CD14-positive monocyte (primary cell): ENCODE measurements at regions not wholly inside any gene's neighbourhood (a gene's known extent, or its start where the extent isn't known, plus 50 kb on each side); places are given as distances from the start of the nearest gene placed in this dataset.
A peak's percentile ranks its signal among the peaks of the same experiment; 100 is the strongest.

ENCODE experiments used
- DNase-seq, 3 donors: peaks; one replicate each; pipeline ENCODE4 v3.0.0-alpha.2; 2011 to 2022
- H2AFZ ChIP-seq: 2 replicates; pipeline ENCODE4 v1.6.0; 2012; ENCODE audit warnings: mild to moderate bottlenecking, low read depth, low read length, inconsistent platforms; ENCODE audit not compliant: insufficient read depth, poor library complexity, severe bottlenecking
- H3K27ac ChIP-seq, 2 donors: 1 replicate in 1 of 2; 2 replicates in 1 of 2; pipeline ENCODE4 v1.5.1; 2012 to 2013; ENCODE audit warnings: low read length in 2 of 2, control low read depth in 1 of 2, inconsistent platforms in 1 of 2, low read depth in 1 of 2, mild to moderate bottlenecking in 1 of 2
- H3K27me3 ChIP-seq, 2 donors: one replicate each; pipeline versions ENCODE4 v1.6.0 to v1.6.1; 2011 to 2013; ENCODE audit warnings: low read length in 2 of 2; ENCODE audit not compliant: control insufficient read depth in 2 of 2, insufficient read depth in 2 of 2
- H3K36me3 ChIP-seq, 2 donors: replicated peaks in 1 of 2; 1 replicate in 1 of 2; 2 replicates in 1 of 2; pipeline versions ENCODE4 v1.5.1 to v1.6.1; 2012 to 2013; ENCODE audit warnings: low read length in 2 of 2, control low read depth in 1 of 2, inconsistent platforms in 1 of 2, mild to moderate bottlenecking in 1 of 2; ENCODE audit not compliant: insufficient read depth in 2 of 2, control insufficient read depth in 1 of 2
- H3K4me1 ChIP-seq, 2 donors: 1 replicate in 1 of 2; 2 replicates in 1 of 2; pipeline versions ENCODE4 v1.5.1 to v1.6.1; 2012 to 2013; ENCODE audit warnings: low read length in 2 of 2, control low read depth in 1 of 2, inconsistent platforms in 1 of 2, mild to moderate bottlenecking in 1 of 2, moderate library complexity in 1 of 2; ENCODE audit not compliant: insufficient read depth in 2 of 2, control insufficient read depth in 1 of 2
- H3K4me2 ChIP-seq: replicated peaks from 2 replicates; pipeline ENCODE3; 2012; ENCODE audit warnings: low read length, moderate library complexity, mild to moderate bottlenecking; ENCODE audit not compliant: poor library complexity, severe bottlenecking; ENCODE audit errors: extremely low read depth
- H3K4me3 ChIP-seq, 3 experiments: fragments of 200-600 bp in 1 of 3; sonication (generic) in 1 of 3; replicated peaks in 1 of 3; 1 replicate in 2 of 3; 2 replicates in 1 of 3; pipeline ENCODE4 v1.5.1; 2011 to 2013; ENCODE audit warnings: low read length in 3 of 3, mild to moderate bottlenecking in 3 of 3, control low read depth in 2 of 3, low read depth in 2 of 3, inconsistent platforms in 1 of 3, moderate library complexity in 1 of 3
- H3K79me2 ChIP-seq: 2 replicates; pipeline ENCODE4 v1.6.0; 2012; ENCODE audit warnings: mild to moderate bottlenecking, control low read depth, inconsistent platforms, low read length, moderate library complexity; ENCODE audit not compliant: insufficient read depth
- H3K9ac ChIP-seq: 2 replicates; pipeline ENCODE4 v1.6.0; 2017; ENCODE audit warnings: low read length, mild to moderate bottlenecking; ENCODE audit not compliant: insufficient read depth, poor library complexity, severe bottlenecking
- H3K9me3 ChIP-seq, 2 donors: replicated peaks in 1 of 2; 1 replicate in 1 of 2; 2 replicates in 1 of 2; pipeline versions ENCODE4 v1.5.1 to v1.6.1; 2012 to 2013; ENCODE audit warnings: low read length in 2 of 2, control low read depth in 1 of 2; ENCODE audit not compliant: control insufficient read depth in 1 of 2, insufficient read depth in 1 of 2
- H4K20me1 ChIP-seq: 2 replicates; pipeline ENCODE4 v1.6.0; 2012; ENCODE audit warnings: mild to moderate bottlenecking, low read length, control low read depth, moderate library complexity; ENCODE audit not compliant: insufficient read depth
- H3K27ac Mint-ChIP-seq, 7 donors: one replicate each; pipeline ENCODE4 v1.8.0; 2020; ENCODE audit warnings: mild to moderate bottlenecking in 7 of 7, mixed read lengths in 7 of 7, moderate library complexity in 6 of 7, inconsistent platforms in 2 of 7
- H3K27me3 Mint-ChIP-seq, 3 donors: one replicate each; pipeline ENCODE4 v1.8.0; 2021 to 2022; ENCODE audit warnings: low read depth in 3 of 3, mild to moderate bottlenecking in 3 of 3, mixed read lengths in 3 of 3, moderate library complexity in 3 of 3, inconsistent platforms in 1 of 3
- H3K36me3 Mint-ChIP-seq, 2 donors: one replicate each; pipeline ENCODE4 v1.8.0; 2020; ENCODE audit warnings: mixed read lengths in 2 of 2, inconsistent platforms in 1 of 2, mild to moderate bottlenecking in 1 of 2
- H3K4me1 Mint-ChIP-seq: one replicate; pipeline ENCODE4 v1.8.0; 2020; ENCODE audit warnings: mild to moderate bottlenecking, mixed read lengths
- H3K4me3 Mint-ChIP-seq, 2 donors: one replicate each; pipeline ENCODE4 v1.8.0; 2020; ENCODE audit warnings: mild to moderate bottlenecking in 2 of 2, mixed read lengths in 2 of 2, moderate library complexity in 1 of 2
- H3K9me3 Mint-ChIP-seq, 7 donors: one replicate each; pipeline ENCODE4 v1.8.0; 2020 to 2022; ENCODE audit warnings: mixed read lengths in 7 of 7, mild to moderate bottlenecking in 6 of 7, moderate library complexity in 6 of 7, inconsistent platforms in 2 of 7
- CTCF ChIP-seq: fragments of 200-600 bp; IDR thresholded peaks from one replicate; pipeline ENCODE4 v1.8.0; 2022; ENCODE audit warnings: antibody characterized with exemption, mild to moderate bottlenecking
- WGBS: methylation state at CpG from one replicate; pipeline ENCODE4 v1.1.5; 2013; ENCODE audit warnings: missing lambda C conversion rate; ENCODE audit not compliant: insufficient coverage; 5-methylcytosine and 5-hydroxymethylcytosine counted together
- intact Hi-C, 2 donors: fragments of 100-400 bp; cut with micrococcal nuclease; formaldehyde crosslinking; loops; one replicate each; pipeline versions ENCODE4 v1.15.0 to v1.15.1; 2023

- Histone ChIP-seq H3K36me3 (no peaks in the 10 kb centered on the region), H3K27me3 (no peaks in the 10 kb centered on the region), H4K20me1 (no peaks in the 10 kb centered on the region), H2AFZ (no peak overlapping the region), H3K79me2 (no peaks in the 10 kb centered on the region), H3K9me3 (peaks cover 0 to 3% of the 10 kb centered on the region in 2 donors), H3K9ac (no peak overlapping the region), H3K4me2 (no peak overlapping the region), H3K27ac (no peak overlapping the region), H3K4me1 (no peaks in the 10 kb centered on the region), H3K4me3 (no peak overlapping the region)
- Mint-ChIP-seq H3K9me3 (peaks cover 0 to 11% (median 2%) of the 10 kb centered on the region in 7 donors), H3K27me3 (peaks cover 1 to 5% (median 2%) of the 10 kb centered on the region in 3 donors), H3K27ac (no peak overlapping the region), H3K4me1 (no peaks in the 10 kb centered on the region), H3K36me3 (no peaks in the 10 kb centered on the region), H3K4me3 (no peak overlapping the region)
- WGBS, result 45% methylated on average over 2 of the region's 6 CpGs
- no peak for TF ChIP-seq CTCF
- no peak for DNase-seq
- intact Hi-C loops, result no loop called here
These were observed 102.7 kb upstream of the AJAP1 start for GRCh38 chr1:4551706-4552105.

DNA sequence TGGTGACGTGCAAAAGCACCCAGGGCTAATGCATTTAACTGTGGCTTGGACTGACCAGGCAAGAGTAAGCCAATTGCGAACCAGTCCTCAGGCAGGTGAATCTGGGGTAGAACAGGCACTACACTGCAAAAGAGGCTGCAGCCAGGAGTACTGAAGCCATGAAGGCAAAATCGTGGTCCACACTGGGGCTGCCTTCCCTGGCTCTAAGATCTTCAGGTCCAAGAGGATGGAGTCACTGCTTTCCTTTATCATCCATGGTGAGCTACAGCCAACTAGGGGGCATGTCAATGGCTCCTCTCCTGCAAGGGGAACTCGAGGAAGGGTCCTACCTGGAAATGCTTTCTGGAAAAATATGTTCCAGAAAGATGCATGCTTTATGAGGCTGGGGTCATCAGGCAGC, 100.6 kb upstream of the AJAP1 start:
- Histone ChIP-seq H4K20me1 (no peaks in the 10 kb centered on the region), H3K4me2 (no peak overlapping the region), H3K4me3 (no peak overlapping the region), H3K36me3 (no peaks in the 10 kb centered on the region), H3K79me2 (no peaks in the 10 kb centered on the region), H2AFZ (no peak overlapping the region), H3K9me3 (peaks cover 0 to 3% of the 10 kb centered on the region in 2 donors), H3K4me1 (no peaks in the 10 kb centered on the region), H3K9ac (no peak overlapping the region), H3K27me3 (no peaks in the 10 kb centered on the region), H3K27ac (no peak overlapping the region)
- WGBS, result 81% methylated on average over 3 of the region's 4 CpGs
- no peak for DNase-seq
- Mint-ChIP-seq H3K4me1 (no peaks in the 10 kb centered on the region), H3K27me3 (peaks cover 1 to 5% (median 2%) of the 10 kb centered on the region in 3 donors), H3K27ac (peak overlapping the region in 1 of 7 donors; percentile 22), H3K9me3 (peaks cover 0 to 10% (median 2%) of the 10 kb centered on the region in 7 donors), H3K4me3 (no peak overlapping the region), H3K36me3 (no peaks in the 10 kb centered on the region)
- no peak for TF ChIP-seq CTCF
- intact Hi-C loops, result no loop called here
